Thyroid gland (tissue), 4 donors: ENCODE measurements at regions not wholly inside any gene's neighbourhood (a gene's known extent, or its start where the extent isn't known, plus 50 kb on each side); places are given as distances from the start of the nearest gene placed in this dataset.

Source experiments
- CTCF ChIP-seq, 6 experiments: fragments of 200-600 bp in 3 of 6; fragments of 450-650 bp in 3 of 6; sonication (generic) in 3 of 6; IDR thresholded peaks; one replicate each; pipeline ENCODE4 v1.5.1; 2016 to 2019; ENCODE audit warnings: antibody characterized with exemption in 6 of 6, mild to moderate bottlenecking in 2 of 6, inconsistent platforms in 1 of 6, moderate library complexity in 1 of 6
- POLR2A ChIP-seq, 2 donors: fragments of 450-650 bp; IDR thresholded peaks; one replicate each; pipeline ENCODE4 v1.6.1; 2017; ENCODE audit warnings: antibody characterized with exemption in 2 of 2, mild to moderate bottlenecking in 2 of 2, moderate library complexity in 1 of 2

- TF ChIP-seq CTCF (IDR thresholded peaks at IDR 0.05) = no peak
- no peak for TF ChIP-seq POLR2A (IDR thresholded peaks at IDR 0.05)
Observed at GRCh38 chr3:23094890-23095462, 108.2 kb upstream of the UBE2E2 start.
